ENCODE measurements at regions not wholly inside any gene's neighbourhood (a gene's known extent, or its start where the extent isn't known, plus 50 kb on each side); places are given as distances from the start of the nearest gene placed in this dataset.

GRCh38 chr1:78223417-78224215 is 177.8 kb downstream of the GIPC2 start:
- Mint-ChIP-seq H3K27ac (no peak overlapping the region), H3K27me3 (peaks cover 3 to 4% of the 10 kb centered on the region in 2 donors), H3K9me3 (peaks cover 0 to 3% (median 0%) of the 10 kb centered on the region in 3 donors), H3K4me1 (no peaks in the 10 kb centered on the region), H3K4me3 (no peak overlapping the region), H3K36me3 (no peaks in the 10 kb centered on the region)
- no peaks in the 10 kb centered on the region for H3K9me3 ChIP-seq
- no peak for ATAC-seq (replicated peaks in 1 of 4)
- H3K27me3 ChIP-seq (replicated peaks in 1 of 2; ENCODE audit: control insufficient read depth in 2 of 2, extremely low read depth in 1 of 2, insufficient read depth in 2 of 2, low read length in 1 of 2): no peaks in the 10 kb centered on the region
- H3K4me1 ChIP-seq (ENCODE audit: control insufficient read depth in 1 of 2, extremely low read depth in 1 of 2, insufficient read depth in 2 of 2, low read length in 2 of 2): no peaks in the 10 kb centered on the region
- 65% methylated on average over 4 of the region's 6 CpGs for WGBS (ENCODE audit: insufficient coverage)
- no peak overlapping the region for H3K27ac ChIP-seq (ENCODE audit: low read length)
- POLR2A ChIA-PET: no interaction called here
- CTCF ChIA-PET: no interaction called here
- DNase-seq: no peak
- no peak overlapping the region for H3K4me3 ChIP-seq (ENCODE audit: control insufficient read depth in 1 of 2, extremely low read depth in 1 of 2, low read length in 1 of 2)
- H3K36me3 ChIP-seq (ENCODE audit: control insufficient read depth in 2 of 2, extremely low read depth in 1 of 2, insufficient read depth in 1 of 2, low read length in 1 of 2): no peaks in the 10 kb centered on the region

DNA sequence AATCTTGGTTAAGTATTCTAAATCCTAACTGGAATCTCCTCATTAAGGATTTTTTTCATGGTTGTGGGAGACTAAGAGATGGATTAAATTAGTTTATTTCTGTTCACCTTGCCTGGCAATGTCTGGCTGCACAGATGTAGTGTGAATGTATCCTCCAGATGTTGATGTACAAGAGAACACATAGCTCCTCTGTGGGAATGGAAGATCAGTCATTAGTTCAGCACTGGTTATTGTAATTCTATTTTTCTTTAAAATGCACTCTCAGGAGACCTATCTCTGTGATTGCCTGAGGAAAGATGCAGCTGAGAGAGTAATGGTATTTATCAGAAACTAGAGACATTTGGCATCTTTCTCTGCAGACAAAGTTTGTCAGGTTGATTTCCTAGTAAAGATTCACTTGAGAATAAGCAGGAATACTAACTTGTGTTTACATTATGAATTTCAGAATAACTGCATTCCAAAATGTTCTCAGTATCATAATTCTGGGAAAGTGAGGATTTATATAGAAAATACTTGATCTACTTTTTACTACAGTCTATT is 178.6 kb downstream of the GIPC2 start:
- Mint-ChIP-seq H3K27ac (no peak overlapping the region), H3K9me3 (peaks cover 0 to 3% (median 0%) of the 10 kb centered on the region in 3 donors), H3K4me1 (no peaks in the 10 kb centered on the region), H3K36me3 (no peaks in the 10 kb centered on the region), H3K27me3 (peaks cover 3 to 4% of the 10 kb centered on the region in 2 donors), H3K4me3 (no peak overlapping the region)
- ChIA-PET POLR2A (no interaction called here), CTCF (no interaction called here)
- H3K4me3 ChIP-seq (ENCODE audit: control insufficient read depth in 1 of 2, extremely low read depth in 1 of 2, low read length in 1 of 2): no peak overlapping the region
- H3K9me3 ChIP-seq: no peaks in the 10 kb centered on the region
- ATAC-seq (replicated peaks in 1 of 4): no peak
- no peaks in the 10 kb centered on the region for H3K27me3 ChIP-seq (replicated peaks in 1 of 2; ENCODE audit: control insufficient read depth in 2 of 2, extremely low read depth in 1 of 2, insufficient read depth in 2 of 2, low read length in 1 of 2)
- H3K36me3 ChIP-seq (ENCODE audit: control insufficient read depth in 2 of 2, extremely low read depth in 1 of 2, insufficient read depth in 1 of 2, low read length in 1 of 2): no peaks in the 10 kb centered on the region
- no peak for DNase-seq
- H3K27ac ChIP-seq (ENCODE audit: low read length): no peak overlapping the region
- H3K4me1 ChIP-seq (ENCODE audit: control insufficient read depth in 1 of 2, extremely low read depth in 1 of 2, insufficient read depth in 2 of 2, low read length in 2 of 2): no peaks in the 10 kb centered on the region

GRCh38 chr1:78224861-78225552 is 179.2 kb downstream of the GIPC2 start:
- ATAC-seq (replicated peaks in 1 of 4): no peak
- H3K4me3 Mint-ChIP-seq: no peak overlapping the region
- Histone ChIP-seq H3K4me1 (ENCODE audit: control insufficient read depth in 1 of 2, extremely low read depth in 1 of 2, insufficient read depth in 2 of 2, low read length in 2 of 2) (no peaks in the 10 kb centered on the region), H3K9me3 (no peaks in the 10 kb centered on the region), H3K27ac (ENCODE audit: low read length) (no peak overlapping the region), H3K4me3 (ENCODE audit: control insufficient read depth in 1 of 2, extremely low read depth in 1 of 2, low read length in 1 of 2) (no peak overlapping the region), H3K36me3 (ENCODE audit: control insufficient read depth in 2 of 2, extremely low read depth in 1 of 2, insufficient read depth in 1 of 2, low read length in 1 of 2) (no peaks in the 10 kb centered on the region), H3K27me3 (replicated peaks in 1 of 2; ENCODE audit: control insufficient read depth in 2 of 2, extremely low read depth in 1 of 2, insufficient read depth in 2 of 2, low read length in 1 of 2) (no peaks in the 10 kb centered on the region)
- H3K27ac Mint-ChIP-seq: no peak overlapping the region
- CTCF ChIA-PET: no interaction called here
- WGBS (ENCODE audit: insufficient coverage): 17% methylated on average over 1 of the region's 3 CpGs
- no peak for DNase-seq
- POLR2A ChIA-PET: no interaction called here
- H3K4me1 Mint-ChIP-seq: no peaks in the 10 kb centered on the region
- H3K27me3 Mint-ChIP-seq: peaks cover 3 to 4% of the 10 kb centered on the region in 2 donors
- H3K36me3 Mint-ChIP-seq: no peaks in the 10 kb centered on the region
- H3K9me3 Mint-ChIP-seq: peaks cover 0 to 3% (median 0%) of the 10 kb centered on the region in 3 donors

DNA sequence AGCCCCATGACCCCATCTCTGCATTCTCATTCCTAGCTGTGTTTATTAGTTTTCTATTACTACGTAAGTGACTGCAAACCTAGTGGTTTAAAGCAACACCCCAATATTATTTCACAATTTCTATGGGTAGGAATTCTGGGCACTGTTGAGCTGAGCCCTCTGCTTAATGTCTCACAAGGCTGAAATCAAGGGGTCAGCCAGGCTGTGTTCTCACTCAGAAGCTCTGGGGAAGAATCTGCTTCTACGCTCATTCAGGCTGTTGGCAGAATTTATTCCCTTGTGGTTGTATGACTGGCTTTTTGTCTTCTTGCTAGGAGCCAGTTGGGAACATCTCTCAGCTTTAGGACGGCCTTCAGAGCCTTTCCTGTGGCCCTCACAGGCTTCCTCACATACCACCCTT is 181.0 kb downstream of the GIPC2 start:
- no peak overlapping the region for H3K4me3 ChIP-seq (ENCODE audit: control insufficient read depth in 1 of 2, extremely low read depth in 1 of 2, low read length in 1 of 2)
- ChIA-PET CTCF (no interaction called here), POLR2A (no interaction called here)
- WGBS (ENCODE audit: insufficient coverage): 59% methylated on average over 2 of the region's 3 CpGs
- H3K4me3 Mint-ChIP-seq: no peak overlapping the region
- no peaks in the 10 kb centered on the region for H3K4me1 Mint-ChIP-seq
- H3K4me1 ChIP-seq (ENCODE audit: control insufficient read depth in 1 of 2, extremely low read depth in 1 of 2, insufficient read depth in 2 of 2, low read length in 2 of 2): no peaks in the 10 kb centered on the region
- no peak for ATAC-seq (replicated peaks in 1 of 4)
- H3K36me3 Mint-ChIP-seq: no peaks in the 10 kb centered on the region
- no peaks in the 10 kb centered on the region for H3K27me3 ChIP-seq (replicated peaks in 1 of 2; ENCODE audit: control insufficient read depth in 2 of 2, extremely low read depth in 1 of 2, insufficient read depth in 2 of 2, low read length in 1 of 2)
- H3K27ac ChIP-seq (ENCODE audit: low read length): no peak overlapping the region
- H3K27me3 Mint-ChIP-seq: peaks cover 8% of the 10 kb centered on the region in 2 donors
- H3K36me3 ChIP-seq (ENCODE audit: control insufficient read depth in 2 of 2, extremely low read depth in 1 of 2, insufficient read depth in 1 of 2, low read length in 1 of 2): no peaks in the 10 kb centered on the region
- no peaks in the 10 kb centered on the region for H3K9me3 Mint-ChIP-seq
- no peaks in the 10 kb centered on the region for H3K9me3 ChIP-seq
- no peak overlapping the region for H3K27ac Mint-ChIP-seq
- no peak for DNase-seq

DNA sequence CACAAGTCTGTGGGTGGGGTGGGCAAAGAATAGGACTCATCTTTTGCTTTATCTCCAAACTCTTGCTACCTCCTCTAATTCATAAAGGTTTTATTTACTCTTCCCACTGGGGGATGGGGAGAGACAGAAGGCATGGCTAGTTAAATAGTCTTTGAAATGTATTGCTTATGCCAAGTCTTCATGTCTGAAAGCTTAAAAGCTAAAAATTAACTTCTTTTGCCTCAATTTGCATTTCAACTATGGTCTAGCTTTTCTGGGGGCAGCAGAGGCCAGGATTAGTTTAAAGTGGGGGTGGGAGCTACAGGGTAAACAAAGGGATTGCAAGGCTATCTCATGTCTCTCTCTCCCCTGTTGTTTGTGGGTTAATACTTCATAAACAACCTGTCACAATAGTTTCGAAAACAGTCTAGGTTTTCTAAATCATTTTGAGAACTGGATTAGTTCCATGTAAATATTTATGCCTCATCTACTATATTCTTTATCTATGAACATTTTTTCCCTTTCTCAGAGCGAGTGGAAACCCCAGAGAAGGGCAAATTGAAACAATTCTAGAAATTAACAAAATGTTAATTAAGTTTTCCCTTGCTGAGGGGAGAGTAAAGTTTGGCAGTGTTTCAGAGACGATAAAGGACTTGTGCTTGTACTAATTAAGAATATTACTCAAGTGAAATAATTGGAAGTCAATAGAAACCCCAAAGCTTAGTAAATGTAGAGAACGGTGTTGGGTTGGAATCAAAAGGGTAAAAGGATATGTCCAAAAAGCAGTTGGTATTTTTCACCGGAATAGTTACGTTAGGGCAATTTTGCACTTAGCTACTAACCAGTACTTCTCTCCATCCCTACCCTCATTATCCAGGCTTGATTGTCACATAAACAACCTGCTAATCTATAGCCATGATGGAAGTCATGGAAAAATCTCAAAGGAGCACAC is 182.2 kb downstream of the GIPC2 start:
- no CpG with 5 or more reads among the region's 6 CpGs for WGBS (ENCODE audit: insufficient coverage)
- ChIA-PET CTCF (interaction anchor here in 1 of 2 donors (0.6 kb wide), 1 partner anchor 9 kb away, joined by 5 read pairs; no protein-coding TSS in a partner anchor), POLR2A (no interaction called here)
- Mint-ChIP-seq H3K4me1 (no peaks in the 10 kb centered on the region), H3K4me3 (no peak overlapping the region), H3K27me3 (peaks cover 8% of the 10 kb centered on the region in 2 donors), H3K36me3 (no peaks in the 10 kb centered on the region), H3K27ac (no peak overlapping the region), H3K9me3 (no peaks in the 10 kb centered on the region)
- Histone ChIP-seq H3K4me3 (ENCODE audit: control insufficient read depth in 1 of 2, extremely low read depth in 1 of 2, low read length in 1 of 2) (no peak overlapping the region), H3K27ac (ENCODE audit: low read length) (no peak overlapping the region), H3K4me1 (ENCODE audit: control insufficient read depth in 1 of 2, extremely low read depth in 1 of 2, insufficient read depth in 2 of 2, low read length in 2 of 2) (no peaks in the 10 kb centered on the region), H3K9me3 (no peaks in the 10 kb centered on the region), H3K27me3 (replicated peaks in 1 of 2; ENCODE audit: control insufficient read depth in 2 of 2, extremely low read depth in 1 of 2, insufficient read depth in 2 of 2, low read length in 1 of 2) (no peaks in the 10 kb centered on the region), H3K36me3 (ENCODE audit: control insufficient read depth in 2 of 2, extremely low read depth in 1 of 2, insufficient read depth in 1 of 2, low read length in 1 of 2) (no peaks in the 10 kb centered on the region)
- ATAC-seq (replicated peaks in 1 of 4) (no peak), DNase-seq (no peak)

DNA sequence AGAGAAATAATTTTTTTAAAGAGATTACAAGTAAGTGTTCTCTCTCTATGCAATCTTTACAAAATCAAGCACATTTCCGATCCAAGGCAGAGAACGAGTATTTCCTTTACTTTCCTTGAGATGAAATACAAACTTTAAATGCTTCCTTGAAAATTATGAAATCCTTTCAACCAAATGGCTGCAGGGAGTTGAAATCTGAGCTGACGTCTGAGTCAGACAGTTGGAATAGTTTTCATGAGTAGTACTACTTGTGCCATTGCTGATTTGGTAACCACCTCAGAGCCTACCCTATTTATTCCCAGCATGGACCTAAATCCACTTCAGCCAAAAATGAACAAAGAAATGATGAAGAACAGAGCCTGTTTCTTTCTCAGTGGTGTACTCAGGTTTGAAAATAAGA is 183.6 kb downstream of the GIPC2 start:
- Mint-ChIP-seq H3K4me3 (no peak overlapping the region), H3K4me1 (no peaks in the 10 kb centered on the region), H3K27ac (no peak overlapping the region), H3K36me3 (no peaks in the 10 kb centered on the region), H3K27me3 (peaks cover 4 to 8% of the 10 kb centered on the region in 2 donors), H3K9me3 (no peaks in the 10 kb centered on the region)
- H3K36me3 ChIP-seq (ENCODE audit: control insufficient read depth in 2 of 2, extremely low read depth in 1 of 2, insufficient read depth in 1 of 2, low read length in 1 of 2): no peaks in the 10 kb centered on the region
- no peaks in the 10 kb centered on the region for H3K9me3 ChIP-seq
- H3K27ac ChIP-seq (ENCODE audit: low read length): no peak overlapping the region
- CTCF ChIA-PET: no interaction called here
- no CpG with 5 or more reads among the region's 3 CpGs for WGBS (ENCODE audit: insufficient coverage)
- no peaks in the 10 kb centered on the region for H3K27me3 ChIP-seq (replicated peaks in 1 of 2; ENCODE audit: control insufficient read depth in 2 of 2, extremely low read depth in 1 of 2, insufficient read depth in 2 of 2, low read length in 1 of 2)
- ATAC-seq (replicated peaks in 1 of 4) (no peak), DNase-seq (no peak)
- H3K4me3 ChIP-seq (ENCODE audit: control insufficient read depth in 1 of 2, extremely low read depth in 1 of 2, low read length in 1 of 2): no peak overlapping the region
- POLR2A ChIA-PET: no interaction called here
- no peaks in the 10 kb centered on the region for H3K4me1 ChIP-seq (ENCODE audit: control insufficient read depth in 1 of 2, extremely low read depth in 1 of 2, insufficient read depth in 2 of 2, low read length in 2 of 2)
